ENCODE measurements at regions not wholly inside any gene's neighbourhood (a gene's known extent, or its start where the extent isn't known, plus 50 kb on each side); places are given as distances from the start of the nearest gene placed in this dataset.
A peak's percentile ranks its signal among the peaks of the same experiment; 100 is the strongest.

GRCh38 chr14:94697773-94698556 lies 71.9 kb downstream of the GSC start:
- Histone ChIP-seq H3K4me1 (ENCODE audit: control insufficient read depth in 2 of 2, insufficient read depth in 2 of 2, low read length in 2 of 2) (no peaks in the 10 kb centered on the region), H3K27me3 (ENCODE audit: control insufficient read depth in 2 of 2, insufficient read depth in 2 of 2, low read length in 2 of 2) (no peaks in the 10 kb centered on the region), H3K9me3 (ENCODE audit: control insufficient read depth in 2 of 2, low read length in 2 of 2) (no peaks in the 10 kb centered on the region), H3K9ac (ENCODE audit: low read depth in 1 of 2, low read length in 2 of 2) (no peak overlapping the region), H3K27ac (ENCODE audit: low read depth in 2 of 2, low read length in 2 of 2) (no peak overlapping the region), H3K4me3 (ENCODE audit: low read length in 2 of 2) (no peak overlapping the region), H3K36me3 (ENCODE audit: control insufficient read depth in 2 of 2, insufficient read depth in 2 of 2, low read length in 2 of 2) (no peaks in the 10 kb centered on the region)

- H3K36me3 ChIP-seq (ENCODE audit: control insufficient read depth in 2 of 2, insufficient read depth in 2 of 2, low read length in 2 of 2), result no peaks in the 10 kb centered on the region
- H3K4me3 ChIP-seq (ENCODE audit: low read length in 2 of 2), result no peak overlapping the region
- no peaks in the 10 kb centered on the region for H3K9me3 ChIP-seq (ENCODE audit: control insufficient read depth in 2 of 2, low read length in 2 of 2)
- no peaks in the 10 kb centered on the region for H3K27me3 ChIP-seq (ENCODE audit: control insufficient read depth in 2 of 2, insufficient read depth in 2 of 2, low read length in 2 of 2)
- H3K4me1 ChIP-seq (ENCODE audit: control insufficient read depth in 2 of 2, insufficient read depth in 2 of 2, low read length in 2 of 2), result no peaks in the 10 kb centered on the region
- no peak overlapping the region for H3K27ac ChIP-seq (ENCODE audit: low read depth in 2 of 2, low read length in 2 of 2)
- H3K9ac ChIP-seq (ENCODE audit: low read depth in 1 of 2, low read length in 2 of 2), result no peak overlapping the region
Measured at GRCh38 chr14:94696518-94696917, 73.4 kb downstream of the GSC start.

- H3K36me3 ChIP-seq (ENCODE audit: control insufficient read depth in 2 of 2, insufficient read depth in 2 of 2, low read length in 2 of 2), result no peaks in the 10 kb centered on the region
- no peaks in the 10 kb centered on the region for H3K4me1 ChIP-seq (ENCODE audit: control insufficient read depth in 2 of 2, insufficient read depth in 2 of 2, low read length in 2 of 2)
Measured at GRCh38 chr14:94695231-94695630, 74.7 kb downstream of the GSC start.

GRCh38 chr14:94691660-94692034 lies 78.3 kb downstream of the GSC start:
- Histone ChIP-seq H3K4me1 (ENCODE audit: control insufficient read depth in 2 of 2, insufficient read depth in 2 of 2, low read length in 2 of 2) (peaks cover 0 to 2% of the 10 kb centered on the region in 2 donors), H3K27me3 (ENCODE audit: control insufficient read depth in 2 of 2, insufficient read depth in 2 of 2, low read length in 2 of 2) (peaks cover 0 to 2% of the 10 kb centered on the region in 2 donors), H3K4me3 (ENCODE audit: low read length in 2 of 2) (no peak overlapping the region), H3K9me3 (ENCODE audit: control insufficient read depth in 2 of 2, low read length in 2 of 2) (no peaks in the 10 kb centered on the region), H3K27ac (ENCODE audit: low read depth in 2 of 2, low read length in 2 of 2) (no peak overlapping the region), H3K36me3 (ENCODE audit: control insufficient read depth in 2 of 2, insufficient read depth in 2 of 2, low read length in 2 of 2) (no peaks in the 10 kb centered on the region), H3K9ac (ENCODE audit: low read depth in 1 of 2, low read length in 2 of 2) (no peak overlapping the region)

More at GRCh38 chr14:94695231-94695630, 74.7 kb downstream of the GSC start:
- Histone ChIP-seq H3K9ac (ENCODE audit: low read depth in 1 of 2, low read length in 2 of 2) (no peak overlapping the region), H3K9me3 (ENCODE audit: control insufficient read depth in 2 of 2, low read length in 2 of 2) (no peaks in the 10 kb centered on the region), H3K27ac (ENCODE audit: low read depth in 2 of 2, low read length in 2 of 2) (no peak overlapping the region), H3K27me3 (ENCODE audit: control insufficient read depth in 2 of 2, insufficient read depth in 2 of 2, low read length in 2 of 2) (no peaks in the 10 kb centered on the region), H3K4me3 (ENCODE audit: low read length in 2 of 2) (no peak overlapping the region)

- H3K27ac ChIP-seq (ENCODE audit: low read depth in 2 of 2, low read length in 2 of 2), result no peak overlapping the region
- no peak overlapping the region for H3K4me3 ChIP-seq (ENCODE audit: low read length in 2 of 2)
- peaks cover 0 to 2% of the 10 kb centered on the region in 2 donors for H3K27me3 ChIP-seq (ENCODE audit: control insufficient read depth in 2 of 2, insufficient read depth in 2 of 2, low read length in 2 of 2)
- H3K9ac ChIP-seq (ENCODE audit: low read depth in 1 of 2, low read length in 2 of 2), result no peak overlapping the region
- no peaks in the 10 kb centered on the region for H3K36me3 ChIP-seq (ENCODE audit: control insufficient read depth in 2 of 2, insufficient read depth in 2 of 2, low read length in 2 of 2)
- peaks cover 0 to 2% of the 10 kb centered on the region in 2 donors for H3K4me1 ChIP-seq (ENCODE audit: control insufficient read depth in 2 of 2, insufficient read depth in 2 of 2, low read length in 2 of 2)
- H3K9me3 ChIP-seq (ENCODE audit: control insufficient read depth in 2 of 2, low read length in 2 of 2), result no peaks in the 10 kb centered on the region
Measured at GRCh38 chr14:94690896-94691659, 78.8 kb downstream of the GSC start.

GRCh38 chr14:94690486-94690885 lies 78.3 kb downstream of the SERPINA3 start:
- H3K9ac ChIP-seq (ENCODE audit: low read depth in 1 of 2, low read length in 2 of 2), result no peak overlapping the region
- H3K4me1 ChIP-seq (ENCODE audit: control insufficient read depth in 2 of 2, insufficient read depth in 2 of 2, low read length in 2 of 2), result peaks cover 0 to 2% of the 10 kb centered on the region in 2 donors
- H3K9me3 ChIP-seq (ENCODE audit: control insufficient read depth in 2 of 2, low read length in 2 of 2), result no peaks in the 10 kb centered on the region
- peaks cover 0 to 2% of the 10 kb centered on the region in 2 donors for H3K27me3 ChIP-seq (ENCODE audit: control insufficient read depth in 2 of 2, insufficient read depth in 2 of 2, low read length in 2 of 2)
- H3K4me3 ChIP-seq (ENCODE audit: low read length in 2 of 2), result no peak overlapping the region
- no peaks in the 10 kb centered on the region for H3K36me3 ChIP-seq (ENCODE audit: control insufficient read depth in 2 of 2, insufficient read depth in 2 of 2, low read length in 2 of 2)
- no peak overlapping the region for H3K27ac ChIP-seq (ENCODE audit: low read depth in 2 of 2, low read length in 2 of 2)

- Histone ChIP-seq H3K9me3 (ENCODE audit: control insufficient read depth in 2 of 2, low read length in 2 of 2) (no peaks in the 10 kb centered on the region), H3K27me3 (ENCODE audit: control insufficient read depth in 2 of 2, insufficient read depth in 2 of 2, low read length in 2 of 2) (peaks cover 0 to 2% of the 10 kb centered on the region in 2 donors), H3K4me1 (ENCODE audit: control insufficient read depth in 2 of 2, insufficient read depth in 2 of 2, low read length in 2 of 2) (peaks cover 0 to 2% of the 10 kb centered on the region in 2 donors), H3K9ac (ENCODE audit: low read depth in 1 of 2, low read length in 2 of 2) (no peak overlapping the region), H3K27ac (ENCODE audit: low read depth in 2 of 2, low read length in 2 of 2) (no peak overlapping the region), H3K36me3 (ENCODE audit: control insufficient read depth in 2 of 2, insufficient read depth in 2 of 2, low read length in 2 of 2) (no peaks in the 10 kb centered on the region), H3K4me3 (ENCODE audit: low read length in 2 of 2) (no peak overlapping the region)
Measured at GRCh38 chr14:94689985-94690400, 77.8 kb downstream of the SERPINA3 start.

GRCh38 chr14:94689218-94689984 lies 77.2 kb downstream of the SERPINA3 start:
- Histone ChIP-seq H3K36me3 (ENCODE audit: control insufficient read depth in 2 of 2, insufficient read depth in 2 of 2, low read length in 2 of 2) (no peaks in the 10 kb centered on the region), H3K9me3 (ENCODE audit: control insufficient read depth in 2 of 2, low read length in 2 of 2) (no peaks in the 10 kb centered on the region), H3K27me3 (ENCODE audit: control insufficient read depth in 2 of 2, insufficient read depth in 2 of 2, low read length in 2 of 2) (peaks cover 0 to 2% of the 10 kb centered on the region in 2 donors), H3K27ac (ENCODE audit: low read depth in 2 of 2, low read length in 2 of 2) (no peak overlapping the region), H3K4me1 (ENCODE audit: control insufficient read depth in 2 of 2, insufficient read depth in 2 of 2, low read length in 2 of 2) (peaks cover 0 to 2% of the 10 kb centered on the region in 2 donors), H3K9ac (ENCODE audit: low read depth in 1 of 2, low read length in 2 of 2) (no peak overlapping the region), H3K4me3 (ENCODE audit: low read length in 2 of 2) (peak overlapping the region; percentile 20 to 22)

GRCh38 chr14:94686511-94687160 lies 74.4 kb downstream of the SERPINA3 start:
- Histone ChIP-seq H3K9me3 (ENCODE audit: control insufficient read depth in 2 of 2, low read length in 2 of 2) (no peaks in the 10 kb centered on the region), H3K4me1 (ENCODE audit: control insufficient read depth in 2 of 2, insufficient read depth in 2 of 2, low read length in 2 of 2) (peaks cover 0 to 2% of the 10 kb centered on the region in 2 donors), H3K27me3 (ENCODE audit: control insufficient read depth in 2 of 2, insufficient read depth in 2 of 2, low read length in 2 of 2) (peaks cover 0 to 2% of the 10 kb centered on the region in 2 donors), H3K36me3 (ENCODE audit: control insufficient read depth in 2 of 2, insufficient read depth in 2 of 2, low read length in 2 of 2) (no peaks in the 10 kb centered on the region), H3K9ac (ENCODE audit: low read depth in 1 of 2, low read length in 2 of 2) (no peak overlapping the region), H3K27ac (ENCODE audit: low read depth in 2 of 2, low read length in 2 of 2) (no peak overlapping the region), H3K4me3 (ENCODE audit: low read length in 2 of 2) (no peak overlapping the region)
